B cell (primary cell): ENCODE measurements at regions not wholly inside any gene's neighbourhood (a gene's known extent, or its start where the extent isn't known, plus 50 kb on each side); places are given as distances from the start of the nearest gene placed in this dataset.

Source experiments
- CTCF ChIP-seq: fragments of 200-600 bp; IDR thresholded peaks from one replicate; pipeline ENCODE4 v1.8.0; 2022; ENCODE audit warnings: antibody characterized with exemption, mild to moderate bottlenecking
- EZH2 ChIP-seq: IDR thresholded peaks from 2 replicates; pipeline ENCODE4 v1.6.1; 2012; ENCODE audit warnings: borderline replicate concordance, low read depth, mild to moderate bottlenecking, moderate library complexity, low read length; ENCODE audit not compliant: insufficient read depth, poor library complexity, severe bottlenecking

DNA sequence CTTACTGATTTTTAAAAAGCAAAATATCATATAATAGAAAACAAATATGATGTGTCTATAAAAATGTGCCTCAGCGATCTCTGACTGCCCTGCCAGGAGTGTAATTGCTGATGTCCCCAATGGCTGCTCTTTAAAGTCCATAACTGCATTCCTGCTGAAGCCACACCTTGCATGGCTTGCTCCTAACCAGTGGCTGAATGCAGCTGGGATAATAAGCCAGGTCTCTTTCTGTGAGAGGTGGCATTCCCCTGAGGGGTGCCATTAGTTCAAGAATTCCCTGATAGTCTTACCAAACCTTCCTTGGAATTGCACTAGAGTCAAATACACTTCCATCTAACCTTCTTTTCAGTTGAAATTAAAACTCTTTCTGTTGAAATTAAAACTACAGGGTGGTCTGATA, 125.8 kb upstream of the ZNF804A start:
- TF ChIP-seq CTCF (no peak), EZH2 (no peak)
